HepG2 (cell line): ENCODE measurements at regions not wholly inside any gene's neighbourhood (a gene's known extent, or its start where the extent isn't known, plus 50 kb on each side); places are given as distances from the start of the nearest gene placed in this dataset.

Experiments used
- ATF7 ChIP-seq, 2 experiments: fragments of 450-650 bp in 1 of 2; sonication (generic) in 1 of 2; formaldehyde crosslinking in 1 of 2; IDR thresholded peaks; 2 replicates each; pipeline versions ENCODE4 v1.4.0 to v1.6.1; 2016 to 2020; ENCODE audit warnings: antibody characterized with exemption in 1 of 2, mild to moderate bottlenecking in 1 of 2, missing genetic modification reagents in 1 of 2
- CEBPB ChIP-seq: IDR thresholded peaks from 2 replicates; pipeline ENCODE4 v1.6.1; 2011; ENCODE audit warnings: low read depth, low read length, improper control_type of control experiment, borderline replicate concordance
- HMGXB4 ChIP-seq, 2 experiments: sonication (generic) in 1 of 2; formaldehyde crosslinking in 1 of 2; IDR thresholded peaks; 2 replicates each; pipeline versions ENCODE4 v1.4.0 to v1.6.1; 2018 to 2020; ENCODE audit warnings: missing genetic modification reagents in 2 of 2, borderline replicate concordance in 1 of 2, low read depth in 1 of 2, mild to moderate bottlenecking in 1 of 2, missing biosample characterization in 1 of 2
- POLR2AphosphoS5 ChIP-seq: IDR thresholded peaks from 2 replicates; pipeline ENCODE4 v1.6.1; 2012; ENCODE audit warnings: low read depth, low read length
- ZNF207 ChIP-seq: fragments of 450-650 bp; IDR thresholded peaks from 2 replicates; pipeline ENCODE4 v1.6.1; 2016; ENCODE audit warnings: antibody characterized with exemption, borderline replicate concordance
- ZNF800 ChIP-seq: sonication (generic); formaldehyde crosslinking; IDR thresholded peaks from 2 replicates; pipeline ENCODE4 v1.4.0; 2020; ENCODE audit warnings: missing genetic modification reagents

GRCh38 chr16:86716649-86717048 lies 138.3 kb downstream of the FOXL1 start:
- TF ChIP-seq ATF7 (IDR thresholded peaks at IDR 0.05) (no peak), ATF7 (CRISPR knock-in tag; IDR thresholded peaks at IDR 0.05) (no peak), POLR2AphosphoS5 (no peak), CEBPB (no peak), ZNF207 (no peak), ZNF800 (CRISPR knock-in tag) (no peak), HMGXB4 (CRISPR knock-in tag; IDR thresholded peaks at IDR 0.05; ENCODE audit: borderline replicate concordance in 1 of 2, low read depth in 1 of 2) (no peak)
